ENCODE measurements at regions not wholly inside any gene's neighbourhood (a gene's known extent, or its start where the extent isn't known, plus 50 kb on each side); places are given as distances from the start of the nearest gene placed in this dataset.

DNA sequence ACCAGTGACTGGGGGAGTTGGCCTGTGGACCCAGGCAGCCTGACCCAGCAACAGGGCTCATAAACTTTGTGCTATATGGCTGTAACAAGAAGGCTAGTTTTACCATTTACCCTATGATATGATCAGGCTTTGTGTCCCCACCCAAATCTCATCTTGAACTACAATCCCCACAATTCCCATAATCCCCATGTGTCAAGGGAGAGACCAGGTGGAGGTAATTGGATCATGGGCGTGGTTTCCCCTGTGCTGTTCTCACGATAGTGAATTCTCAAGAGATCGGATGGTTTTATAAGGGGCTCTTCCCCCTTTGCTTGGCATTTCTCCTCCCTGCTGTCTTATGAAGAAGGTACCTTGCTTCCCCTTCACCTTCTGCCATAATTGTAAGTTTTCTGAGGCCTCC lies 111.2 kb upstream of the NLRP1 start:
- no peak for DNase-seq

DNA sequence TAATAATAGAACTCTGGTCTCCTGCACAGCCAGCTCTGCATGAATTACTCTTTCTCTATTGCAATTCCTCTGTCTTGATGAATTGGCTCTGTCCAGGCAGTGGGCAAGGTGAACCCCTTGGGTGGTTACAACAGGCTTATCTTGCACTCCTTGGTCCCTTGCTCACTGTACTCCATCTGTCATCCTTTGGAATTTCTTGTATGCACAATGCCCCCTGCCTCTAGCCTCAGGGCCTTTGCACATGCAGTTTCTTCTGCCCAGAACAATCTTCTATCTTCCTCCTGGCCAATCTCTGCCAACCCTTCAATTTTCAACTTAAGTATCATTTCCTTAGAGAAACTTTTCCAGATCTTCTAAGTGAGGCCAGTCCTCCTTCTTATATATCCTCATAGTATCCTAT lies 114.7 kb upstream of the NLRP1 start:
- no peak for DNase-seq

DNA sequence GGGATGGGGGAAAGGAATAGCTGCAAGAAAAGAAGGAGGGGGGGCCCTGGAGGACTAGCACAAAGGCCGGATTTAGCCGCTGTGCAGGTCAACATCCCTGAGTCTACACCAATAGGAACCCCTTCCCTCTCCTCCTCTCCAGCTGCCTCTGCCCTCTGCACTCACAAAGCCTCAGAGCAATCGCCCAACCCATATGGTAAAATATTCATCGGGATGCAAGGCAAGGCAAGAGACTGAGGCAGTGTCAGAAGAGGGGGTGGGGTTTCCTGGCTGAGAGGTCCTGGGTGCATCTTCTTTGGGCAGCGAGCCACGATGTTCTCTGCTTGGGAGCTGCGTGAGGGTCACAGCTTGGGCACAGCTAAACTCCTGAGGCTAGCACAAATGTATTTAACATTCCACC lies 115.5 kb upstream of the NLRP1 start:
- no peak for DNase-seq

DNA sequence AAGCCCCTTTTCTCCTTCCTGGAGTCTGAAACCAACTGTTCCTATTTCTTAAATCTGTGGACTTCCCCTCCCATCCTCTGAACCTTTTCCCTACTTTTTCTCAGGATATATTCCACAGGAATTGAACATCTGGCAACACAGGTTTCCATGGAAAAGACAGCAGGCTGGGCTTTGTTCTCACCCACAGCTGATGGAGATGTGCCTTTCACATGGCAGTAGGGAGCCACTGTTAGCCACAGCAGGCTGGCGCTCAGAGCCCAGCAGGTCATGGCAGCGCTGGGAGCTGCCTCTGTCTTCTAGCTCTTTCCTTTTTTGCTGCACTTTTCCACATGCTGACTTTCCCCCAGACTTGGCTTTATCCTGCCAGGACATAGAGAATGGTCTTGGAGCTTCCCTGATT lies 116.4 kb upstream of the NLRP1 start:
- no peak for DNase-seq

DNA sequence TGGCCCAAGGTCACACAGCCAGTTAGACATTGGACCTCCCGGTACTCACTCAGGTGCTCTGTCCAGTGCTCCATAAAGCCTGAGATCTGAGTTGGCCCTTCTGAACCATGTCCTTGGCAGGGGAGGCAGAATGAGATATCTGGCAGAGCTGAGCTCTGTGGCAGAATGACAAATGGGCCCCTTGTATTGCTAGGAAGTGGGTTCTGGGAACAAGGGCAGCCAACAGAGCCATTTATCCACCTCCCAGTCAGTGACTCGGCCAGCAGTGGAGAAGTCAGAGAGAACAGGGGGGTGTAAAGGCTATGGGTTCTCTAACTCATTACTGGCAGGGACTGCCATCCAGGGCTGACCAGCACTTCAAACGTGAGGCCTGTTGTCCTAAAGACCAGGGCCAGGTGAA lies 117.1 kb upstream of the NLRP1 start:
- no peak for DNase-seq

DNA sequence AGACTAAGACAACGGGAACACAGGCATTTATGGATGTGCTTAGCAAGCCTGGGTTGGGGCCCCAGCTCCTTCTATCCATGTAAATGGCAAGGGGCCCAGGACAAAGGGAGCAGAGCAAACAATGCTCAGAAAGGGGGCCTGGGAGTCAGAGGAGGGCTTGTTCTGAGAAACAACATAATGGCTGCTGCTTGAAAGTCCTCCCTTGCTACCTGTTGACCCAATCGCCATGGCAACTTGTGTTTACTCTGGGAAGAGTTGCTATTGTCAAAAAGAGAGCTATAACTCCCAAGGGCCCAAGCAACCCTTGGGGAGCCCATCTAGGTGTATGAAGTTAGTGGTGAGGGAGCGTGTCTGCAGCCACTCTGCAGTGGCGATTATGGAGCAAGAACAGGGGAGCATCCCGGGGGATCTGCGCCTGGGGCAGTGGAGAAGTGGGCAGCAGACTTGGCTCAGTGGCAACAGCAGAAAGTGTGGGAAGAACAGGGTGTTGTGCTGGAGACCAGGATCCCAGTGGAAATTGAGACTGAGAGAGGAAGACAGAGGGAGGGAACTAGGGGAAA lies 118.7 kb upstream of the NLRP1 start:
- DNase-seq = no peak

DNA sequence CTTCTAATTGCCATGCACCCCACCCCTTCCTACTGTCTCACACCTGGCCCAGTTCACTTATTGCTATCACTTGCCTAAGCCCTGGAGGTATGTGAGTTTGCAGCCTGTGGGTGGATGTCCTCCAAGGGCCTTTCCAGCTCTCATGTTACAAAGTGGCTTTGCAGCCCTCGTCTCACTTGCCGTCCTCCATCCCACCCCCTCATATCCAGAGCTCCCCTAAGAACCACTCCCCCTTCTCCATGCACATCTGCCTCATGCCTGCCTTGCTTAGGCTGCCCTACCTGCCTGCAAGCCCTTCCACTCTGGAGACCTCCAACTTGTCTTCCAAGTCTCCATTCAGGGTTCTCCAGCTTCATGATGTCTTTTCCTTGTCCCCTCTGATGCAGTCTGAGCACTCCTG lies 119.4 kb upstream of the NLRP1 start:
- no peak for DNase-seq

DNA sequence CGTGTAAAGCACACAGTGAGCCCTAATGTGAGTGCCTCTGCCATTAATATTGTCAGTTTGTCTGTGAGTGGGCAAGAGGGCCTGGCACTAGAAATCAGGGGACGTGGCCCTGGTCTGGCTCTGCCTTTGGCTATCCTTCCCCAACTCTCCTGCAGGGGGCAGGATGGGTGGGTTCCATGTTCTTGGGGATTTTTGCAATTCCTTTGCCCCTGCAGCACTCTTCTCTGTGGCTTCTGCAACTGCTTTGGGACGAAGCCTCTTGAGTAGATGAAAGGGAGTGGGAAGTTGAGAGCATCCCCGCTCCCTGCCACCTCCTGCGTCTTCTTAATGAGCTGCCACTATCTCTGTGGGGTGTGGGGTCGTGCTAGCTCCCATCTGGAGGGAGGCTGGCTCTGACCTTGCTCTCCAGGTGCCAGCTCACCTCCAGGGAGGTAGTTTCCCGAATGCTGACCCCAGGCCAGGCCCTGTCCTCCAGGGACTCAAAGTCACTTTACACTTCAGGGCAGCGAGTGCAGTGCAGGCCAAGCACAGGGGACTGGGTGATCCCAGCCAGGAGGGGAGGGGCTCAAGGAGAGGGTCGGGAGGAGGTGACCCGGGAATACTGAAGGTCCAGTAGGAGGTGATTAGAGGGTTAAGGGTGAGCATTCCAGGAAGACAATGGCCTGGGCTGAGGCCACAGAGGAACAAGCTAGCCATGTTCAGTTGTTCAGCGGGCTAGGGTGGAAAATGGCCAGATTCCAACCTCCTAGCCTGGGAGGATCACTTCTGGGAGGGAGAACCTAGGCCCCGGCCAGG lies 121.0 kb upstream of the NLRP1 start:
- no peak for DNase-seq

DNA sequence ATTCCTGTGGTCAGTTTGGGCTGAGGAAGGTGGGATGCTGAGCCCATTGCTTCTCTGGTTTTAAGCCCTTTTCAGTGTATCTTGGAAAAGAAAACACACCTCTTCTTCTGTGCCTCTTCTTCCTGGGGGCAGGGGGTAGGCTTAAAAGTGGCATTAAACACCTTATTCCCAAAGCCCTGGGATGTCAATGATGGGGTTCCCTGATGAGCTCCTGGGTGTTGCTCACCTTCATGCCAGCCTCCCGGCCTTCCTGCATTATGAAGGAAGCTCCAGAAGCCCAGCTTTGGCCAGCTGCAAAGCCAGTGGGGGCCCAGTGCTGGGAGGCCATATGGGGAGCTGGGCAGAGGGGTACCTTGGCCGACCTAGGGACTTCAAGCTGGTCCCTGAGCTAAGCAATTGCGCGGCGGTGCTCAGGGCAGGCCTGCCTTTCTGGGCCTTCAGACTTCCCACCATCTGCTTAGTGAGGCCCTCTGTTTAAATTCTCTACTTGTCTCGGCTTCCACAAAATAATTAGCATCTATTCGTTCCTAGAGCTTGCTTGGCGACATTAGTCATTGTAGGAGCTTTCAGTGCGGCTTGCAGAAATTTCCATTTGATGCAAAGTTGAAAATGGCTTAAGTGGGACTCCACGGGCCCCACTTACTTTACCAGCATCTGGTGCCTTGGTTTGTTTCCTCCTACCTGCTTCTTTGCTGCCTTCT lies 121.7 kb upstream of the NLRP1 start:
- no peak for DNase-seq

DNA sequence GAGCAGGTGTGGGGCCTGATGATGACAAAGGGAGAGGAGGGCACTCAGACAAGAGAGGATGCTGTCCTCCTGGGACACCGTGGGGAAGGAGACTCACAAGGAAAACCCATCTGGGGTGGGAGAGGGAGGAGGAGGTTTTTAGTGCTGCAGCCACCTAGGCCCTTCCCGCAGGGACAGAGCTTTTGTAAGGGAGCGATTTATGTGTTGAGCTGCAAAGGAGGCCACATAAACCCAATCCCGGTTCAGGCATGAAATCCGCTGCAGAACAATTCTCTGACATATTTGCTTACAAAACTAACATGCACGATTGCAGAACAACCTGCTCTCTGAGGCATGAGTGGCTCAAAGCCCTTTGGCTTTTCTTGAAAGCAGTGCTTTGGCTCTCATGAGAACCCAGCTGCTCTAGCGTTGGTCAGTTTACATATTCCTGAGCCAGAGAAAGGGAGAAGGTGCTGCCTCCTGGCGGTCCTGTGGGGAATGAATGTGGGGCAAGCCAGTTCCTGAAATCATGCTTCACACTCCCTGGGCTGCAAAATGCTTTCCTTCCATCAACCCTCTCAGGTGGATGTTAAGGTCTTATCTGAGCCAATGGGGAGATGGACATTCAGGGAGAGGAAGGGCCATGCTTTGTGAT lies 122.4 kb upstream of the NLRP1 start:
- peak; percentile 35 for DNase-seq

DNA sequence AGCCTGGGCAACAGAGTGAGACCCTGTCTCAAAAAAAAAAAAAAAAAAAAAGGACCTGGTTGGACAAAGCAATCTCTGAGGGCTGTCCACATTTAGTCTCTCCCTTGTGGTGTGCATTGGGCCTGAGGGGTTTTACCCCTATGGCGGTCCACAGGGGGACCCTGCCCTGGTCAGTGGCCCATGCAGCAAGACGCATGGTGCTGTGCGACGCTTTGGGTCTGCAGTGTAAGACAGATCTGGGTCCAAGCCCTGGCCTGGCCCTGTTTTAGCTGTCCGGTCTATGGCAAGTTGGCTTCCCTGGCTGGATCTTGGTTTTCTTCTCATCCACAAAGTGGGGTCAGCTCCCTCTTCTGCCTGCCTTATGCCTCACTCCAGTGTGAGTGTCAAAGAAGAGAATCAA lies 123.2 kb upstream of the NLRP1 start:
- DNase-seq = no peak

DNA sequence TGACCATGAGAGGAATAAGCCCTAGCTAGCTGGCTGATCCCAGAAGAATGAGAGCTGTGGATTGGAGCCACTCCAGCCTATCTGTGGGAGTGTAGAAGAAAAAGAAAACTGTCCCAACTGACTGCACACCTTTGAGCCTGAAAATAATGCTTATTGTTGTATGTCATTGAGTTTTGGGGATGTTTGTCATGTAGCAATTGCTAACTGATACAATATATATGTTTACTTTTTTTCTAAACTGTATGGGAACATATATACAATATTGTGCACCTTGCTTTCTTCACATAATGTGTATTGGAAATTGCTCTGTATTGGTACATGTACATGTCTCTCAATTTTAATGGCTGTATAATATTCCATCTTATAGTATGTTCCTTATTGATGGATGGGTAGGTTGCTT lies 124.0 kb upstream of the NLRP1 start:
- DNase-seq = no peak

DNA sequence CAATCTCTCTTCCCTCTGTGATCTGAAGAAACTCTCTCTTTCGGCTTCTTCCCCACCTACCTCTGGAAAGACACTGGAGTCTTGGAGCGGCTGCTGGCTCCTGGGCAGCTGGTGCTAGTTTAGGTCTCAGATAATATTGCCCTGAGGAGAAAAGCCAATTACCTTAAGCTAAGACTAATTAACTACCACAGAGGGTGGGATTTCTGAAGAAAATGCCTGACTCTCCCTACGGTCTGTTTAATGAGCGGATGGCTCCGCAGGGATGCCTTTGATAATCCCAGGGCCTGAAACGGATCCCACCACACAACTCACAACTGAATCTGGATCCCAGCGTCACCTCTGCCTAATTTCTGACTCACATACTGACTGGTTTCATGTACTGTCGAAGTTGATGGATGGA lies 127.0 kb upstream of the NLRP1 start:
- no peak for DNase-seq

DNA sequence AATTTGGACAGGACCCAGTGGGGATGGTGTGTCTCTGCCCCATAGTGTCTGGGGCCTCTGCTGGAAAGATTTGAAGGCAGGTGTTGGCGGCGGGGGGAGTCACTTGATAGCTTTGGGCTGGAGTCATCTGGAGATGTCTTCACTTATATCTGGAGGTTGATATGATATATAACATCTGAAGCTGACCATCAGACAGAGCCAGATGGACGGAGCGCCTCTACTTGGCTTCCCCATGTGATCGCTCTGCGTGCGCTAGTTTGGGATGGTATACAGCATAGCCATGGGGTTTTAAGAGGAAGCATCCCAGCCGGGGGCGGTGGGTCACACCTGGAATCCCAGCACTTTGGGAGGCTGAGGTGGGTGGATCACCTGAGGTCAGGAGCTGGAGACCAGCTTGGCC lies 130.7 kb upstream of the NLRP1 start:
- no peak for DNase-seq

DNA sequence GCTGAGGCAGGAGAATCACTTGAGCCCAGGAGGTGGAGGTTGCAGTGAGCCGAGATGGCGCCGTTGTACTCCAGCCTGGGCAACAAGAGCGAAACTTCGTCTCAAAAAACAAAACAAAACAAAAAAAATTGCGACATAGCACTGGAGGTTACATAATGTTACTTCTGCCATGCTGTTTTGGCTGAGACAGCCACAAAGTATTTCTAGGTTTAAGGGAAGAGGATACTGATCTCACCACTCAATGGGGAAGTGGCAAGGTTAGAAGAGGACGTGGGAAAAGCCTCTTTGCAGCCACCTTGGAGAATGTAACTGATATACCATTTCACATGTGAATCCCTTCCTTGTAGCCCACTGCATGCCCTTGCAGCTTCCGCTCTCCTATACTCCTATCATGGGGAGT lies 131.2 kb upstream of the NLRP1 start:
- DNase-seq = no peak

DNA sequence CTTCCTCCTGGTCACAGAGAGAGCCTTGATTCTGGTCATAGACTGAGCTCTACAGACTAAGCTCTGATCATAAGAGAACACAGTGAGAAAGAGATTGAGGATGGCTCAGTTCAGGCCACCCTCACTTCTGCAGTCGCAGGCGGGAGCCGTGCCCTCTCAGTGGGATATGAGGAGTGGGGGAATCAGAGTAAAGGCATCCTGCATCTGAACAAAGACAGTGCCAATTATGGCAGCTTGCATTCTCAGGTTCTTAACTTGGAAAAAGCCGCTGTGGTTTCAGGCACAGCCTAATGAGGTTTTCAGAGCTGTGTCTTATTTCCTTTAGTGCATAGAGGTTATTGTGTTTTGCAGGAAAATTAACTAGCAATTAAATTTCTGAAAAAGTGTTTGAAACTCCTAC lies 134.4 kb upstream of the NLRP1 start:
- DNase-seq = no peak

DNA sequence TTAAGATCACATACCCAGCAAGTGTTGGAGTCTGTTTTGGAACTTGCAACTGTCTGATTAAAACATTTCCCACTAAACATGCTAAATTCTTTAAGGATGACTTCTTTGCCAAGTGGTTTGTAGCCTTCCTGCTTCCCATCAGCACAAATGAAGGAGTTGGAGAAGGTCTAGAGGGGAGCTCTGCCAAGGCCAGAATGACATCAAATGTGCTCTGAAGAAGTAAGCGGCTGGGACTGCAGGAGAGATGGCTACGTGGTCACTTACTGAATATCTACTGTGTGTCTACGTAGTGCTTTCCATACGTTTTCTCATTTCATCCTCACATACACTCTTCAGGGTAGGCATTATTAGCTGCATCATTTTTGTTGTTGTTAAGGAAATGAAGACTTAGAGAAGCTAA lies 135.7 kb upstream of the NLRP1 start:
- no peak for DNase-seq

DNA sequence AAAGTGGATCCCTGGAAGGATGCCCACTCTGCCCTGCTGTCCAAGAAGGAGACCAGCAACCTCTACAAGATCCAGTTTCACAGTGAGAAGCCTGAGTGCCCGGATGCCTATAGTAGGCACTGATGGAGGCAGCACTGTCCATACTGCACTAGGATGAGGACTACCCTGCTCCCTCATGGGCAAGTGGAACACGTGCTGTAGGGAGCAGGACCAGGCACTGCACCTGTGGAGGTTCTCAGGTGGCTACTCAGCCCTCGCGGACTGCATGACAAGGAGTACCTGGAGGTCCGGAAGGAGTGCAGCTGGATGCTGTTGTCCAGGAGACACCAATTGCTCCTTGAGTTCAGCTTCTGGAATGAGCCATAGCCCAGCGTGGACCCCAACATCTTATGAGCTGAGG lies 146.1 kb upstream of the NLRP1 start:
- DNase-seq = no peak

DNA sequence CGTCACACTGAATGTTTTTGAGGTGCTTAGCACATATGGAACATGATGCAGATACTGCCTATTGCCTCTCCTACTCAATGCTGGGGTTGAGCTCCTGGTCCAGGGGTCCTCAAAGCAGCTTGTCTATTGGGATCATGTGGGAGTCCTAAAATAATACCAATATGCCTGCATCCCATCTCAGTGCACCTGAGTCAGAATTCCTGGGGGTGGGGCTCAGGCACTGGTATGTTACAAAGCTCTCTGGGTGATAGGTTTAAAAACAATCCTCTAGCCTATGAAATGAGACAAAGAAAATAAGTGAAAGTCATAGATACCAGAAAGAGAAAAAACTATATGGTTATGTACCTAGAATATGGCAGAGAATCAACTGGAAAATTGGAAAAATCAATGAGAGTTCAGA lies 156.6 kb upstream of the NLRP1 start:
- DNase-seq = no peak

DNA sequence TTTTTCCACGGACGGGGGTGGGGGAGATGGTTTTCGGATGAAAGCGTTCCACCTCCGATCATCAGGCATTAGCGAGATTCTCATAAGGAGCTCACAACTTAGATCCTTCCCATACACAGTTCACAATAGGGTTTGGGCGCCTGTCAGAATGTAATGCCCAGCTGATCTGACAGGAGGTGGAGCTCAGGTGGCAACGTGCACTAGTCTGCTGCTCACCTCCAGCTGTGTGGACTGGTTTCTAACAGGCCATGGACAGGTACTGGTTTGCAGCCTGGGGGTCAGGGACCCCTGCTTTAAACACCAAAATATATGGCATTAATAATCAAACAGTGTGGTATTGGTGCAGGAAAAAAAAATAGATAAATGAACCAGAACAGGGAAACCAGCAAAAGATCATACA lies 157.5 kb upstream of the NLRP1 start:
- no peak for DNase-seq

DNA sequence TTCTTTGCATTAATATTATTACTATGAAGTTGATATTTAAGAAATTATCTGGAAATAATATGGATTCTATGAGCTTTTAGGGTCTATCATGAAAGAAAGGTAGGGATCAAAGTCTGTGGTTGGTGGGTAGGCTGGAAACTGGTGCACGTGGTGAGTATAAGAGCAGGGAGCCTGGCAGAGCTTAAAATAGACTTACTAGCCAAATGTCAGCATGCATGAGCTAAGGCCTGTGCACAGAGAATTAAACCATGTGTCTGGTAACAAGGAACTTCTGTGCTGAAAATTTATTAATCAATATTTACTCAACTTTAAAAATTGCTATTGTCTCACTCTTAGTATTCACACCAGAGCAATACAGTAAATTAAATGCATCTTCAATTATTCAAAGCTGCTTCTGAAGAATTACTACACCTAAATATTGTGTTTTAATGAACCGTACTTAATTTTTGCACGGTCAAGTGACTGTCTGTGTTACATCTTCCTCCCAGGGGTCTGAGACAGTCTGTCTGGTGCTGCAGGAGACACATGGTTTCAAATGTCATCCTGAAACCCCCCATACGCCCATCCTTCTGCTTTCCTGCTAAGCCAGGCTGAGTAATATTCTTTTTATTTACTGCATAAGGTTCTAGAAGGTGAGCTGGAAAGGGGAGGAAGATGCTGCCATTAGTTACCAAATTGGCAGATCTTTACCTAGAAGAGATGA lies 161.0 kb upstream of the NLRP1 start:
- no peak for DNase-seq

DNA sequence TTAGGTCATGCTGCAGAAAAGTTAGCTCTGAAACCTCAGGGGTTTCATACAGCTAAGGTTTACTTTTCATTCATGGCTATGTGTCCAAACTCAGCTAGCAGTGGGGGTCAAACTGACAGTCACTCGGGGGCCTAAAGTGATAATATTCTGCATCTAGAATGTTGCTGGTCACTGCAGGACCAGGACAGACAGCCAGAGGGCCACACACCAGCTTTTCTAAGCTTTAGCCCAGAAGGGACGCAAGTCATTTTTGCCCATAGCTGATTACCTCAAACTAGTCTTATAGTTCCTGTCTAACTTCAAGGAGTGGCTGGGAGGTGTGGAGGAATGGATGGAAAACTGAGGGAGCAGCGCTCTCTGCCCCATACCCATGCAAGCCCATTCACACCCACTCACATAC lies 163.0 kb upstream of the NLRP1 start:
- no peak for DNase-seq

DNA sequence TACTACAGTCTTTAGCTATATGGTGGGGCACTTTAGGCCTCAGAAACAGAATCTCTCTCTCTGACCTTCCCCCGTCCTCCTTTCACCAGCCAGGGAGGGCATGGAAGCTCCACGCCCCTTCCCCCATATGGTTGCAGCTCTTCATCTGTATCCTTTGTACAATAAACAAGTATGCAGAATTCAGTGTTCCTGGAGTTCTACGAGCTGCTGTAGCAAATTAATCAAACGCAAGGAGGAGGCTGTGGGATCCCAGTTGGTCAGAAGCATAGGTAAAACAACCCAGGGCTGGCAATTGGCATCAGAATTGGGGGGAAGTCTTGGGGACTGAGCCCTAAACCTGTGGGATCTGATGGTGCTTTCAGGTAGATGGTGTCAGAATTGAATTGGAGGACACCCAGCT lies 163.7 kb upstream of the NLRP1 start:
- no peak for DNase-seq

Measured in right kidney (tissue), 1 donor.